Trophoblast cell (in vitro differentiated cells and primary cell): ENCODE measurements at regions not wholly inside any gene's neighbourhood (a gene's known extent, or its start where the extent isn't known, plus 50 kb on each side); places are given as distances from the start of the nearest gene placed in this dataset.
"Not testable (repeated sequence)": the region's sequence is repeated elsewhere in the genome, so short reads cannot be mapped to it uniquely, and the experiment has no call there.

Source experiments
- DNase-seq, 2 donors: peaks; one replicate each; pipeline ENCODE4 v3.0.0-alpha.2; 2016
- H2AFZ ChIP-seq: 2 replicates; pipeline ENCODE4 v1.6.1; 2013; ENCODE audit warnings: low read length, moderate library complexity, mild to moderate bottlenecking; ENCODE audit not compliant: insufficient read depth, poor library complexity
- H2AK5ac ChIP-seq: 2 replicates; pipeline ENCODE4 v1.6.1; 2013; ENCODE audit warnings: mild to moderate bottlenecking, low read length
- H2BK120ac ChIP-seq: 2 replicates; pipeline ENCODE4 v1.6.1; 2013; ENCODE audit warnings: low read length, mild to moderate bottlenecking, moderate library complexity; ENCODE audit not compliant: insufficient read depth, poor library complexity
- H2BK12ac ChIP-seq: 2 replicates; pipeline ENCODE4 v1.6.1; 2013; ENCODE audit warnings: mild to moderate bottlenecking, low read length, moderate library complexity
- H2BK5ac ChIP-seq: 2 replicates; pipeline ENCODE4 v1.6.1; 2013; ENCODE audit warnings: low read length, low read depth, moderate library complexity, mild to moderate bottlenecking; ENCODE audit not compliant: poor library complexity
- H3K14ac ChIP-seq: 2 replicates; pipeline ENCODE4 v1.6.1; 2013; ENCODE audit warnings: mild to moderate bottlenecking, low read length
- H3K18ac ChIP-seq: 2 replicates; pipeline ENCODE4 v1.6.1; 2013; ENCODE audit warnings: mild to moderate bottlenecking, low read length
- H3K23ac ChIP-seq: 2 replicates; pipeline ENCODE4 v1.6.1; 2013; ENCODE audit warnings: low read length
- H3K27ac ChIP-seq: 2 replicates; pipeline ENCODE4 v1.5.1; 2013; ENCODE audit warnings: low read depth, mild to moderate bottlenecking, inconsistent platforms, low read length, moderate library complexity
- H3K27me3 ChIP-seq: 2 replicates; pipeline ENCODE4 v1.6.1; 2013; ENCODE audit warnings: inconsistent platforms, mild to moderate bottlenecking, low read length, moderate library complexity; ENCODE audit not compliant: insufficient read depth
- H3K36me3 ChIP-seq, 2 experiments: 1 replicate in 1 of 2; 2 replicates in 1 of 2; pipeline ENCODE4 v1.6.1; 2013; ENCODE audit warnings: low read length in 2 of 2, mild to moderate bottlenecking in 2 of 2, moderate library complexity in 1 of 2; ENCODE audit not compliant: insufficient read depth in 2 of 2, control insufficient read depth in 1 of 2
- H3K4ac ChIP-seq: 2 replicates; pipeline ENCODE4 v1.6.1; 2013; ENCODE audit warnings: low read depth, mild to moderate bottlenecking, low read length, moderate library complexity
- H3K4me1 ChIP-seq, 2 experiments: 1 replicate in 1 of 2; 2 replicates in 1 of 2; pipeline ENCODE4 v1.6.1; 2013; ENCODE audit warnings: low read length in 2 of 2, mild to moderate bottlenecking in 2 of 2, moderate library complexity in 1 of 2; ENCODE audit not compliant: insufficient read depth in 2 of 2, control insufficient read depth in 1 of 2
- H3K4me2 ChIP-seq: 2 replicates; pipeline ENCODE4 v1.6.1; 2013; ENCODE audit warnings: inconsistent platforms, mild to moderate bottlenecking, low read length, moderate library complexity
- H3K4me3 ChIP-seq: 2 replicates; pipeline ENCODE4 v1.5.1; 2013; ENCODE audit warnings: mild to moderate bottlenecking, low read depth, low read length, inconsistent platforms
- H3K79me1 ChIP-seq: one replicate; pipeline ENCODE4 v1.6.1; 2013; ENCODE audit warnings: low read length
- H3K79me2 ChIP-seq: 2 replicates; pipeline ENCODE4 v1.6.1; 2013; ENCODE audit warnings: low read length, mild to moderate bottlenecking; ENCODE audit not compliant: control insufficient read depth, insufficient read depth, poor library complexity
- H3K9ac ChIP-seq: 2 replicates; pipeline ENCODE4 v1.6.1; 2013; ENCODE audit warnings: mild to moderate bottlenecking, low read length
- H3K9me3 ChIP-seq: 2 replicates; pipeline ENCODE4 v1.6.1; 2013; ENCODE audit warnings: low read depth, mild to moderate bottlenecking, control low read depth, inconsistent platforms, low read length; ENCODE audit not compliant: insufficient read depth
- H4K12ac ChIP-seq: 2 replicates; pipeline ENCODE4 v1.6.1; 2013; ENCODE audit warnings: low read depth, mild to moderate bottlenecking, low read length, moderate library complexity
- H4K8ac ChIP-seq: 2 replicates; pipeline ENCODE4 v1.6.1; 2013; ENCODE audit warnings: low read depth, mild to moderate bottlenecking, low read length, moderate library complexity
- H4K91ac ChIP-seq: one replicate; pipeline ENCODE4 v1.6.1; 2013; ENCODE audit warnings: low read depth, mild to moderate bottlenecking, low read length, moderate library complexity
- WGBS: extraction: QIAGEN DNeasy Blood & Tissue Kit; methylation state at CpG from one replicate; pipeline ENCODE4 v1.1.7; 2013; ENCODE audit warnings: missing lambda C conversion rate; ENCODE audit not compliant: insufficient read length, insufficient coverage; ENCODE audit errors: extremely low coverage; 5-methylcytosine and 5-hydroxymethylcytosine counted together

GRCh38 chr5:57932761-57933160 lies 450.1 kb upstream of the ACTBL2 start:
- Histone ChIP-seq H3K27ac (no peak overlapping the region), H2BK5ac (no peak overlapping the region), H2BK12ac (no peak overlapping the region), H3K4me3 (no peak overlapping the region), H2BK120ac (no peak overlapping the region), H4K12ac (no peak overlapping the region), H2AK5ac (no peak overlapping the region), H4K8ac (no peak overlapping the region), H3K4me1 (no peaks in the 10 kb centered on the region), H3K4ac (no peak overlapping the region), H3K9ac (no peak overlapping the region), H4K91ac (no peak overlapping the region), H3K18ac (no peak overlapping the region), H3K27me3 (no peaks in the 10 kb centered on the region), H3K4me2 (no peak overlapping the region), H3K14ac (no peak overlapping the region), H3K36me3 (no peaks in the 10 kb centered on the region), H3K9me3 (no peaks in the 10 kb centered on the region), H2AFZ (no peak overlapping the region), H3K79me1 (no peaks in the 10 kb centered on the region), H3K23ac (no peak overlapping the region), H3K79me2 (no peaks in the 10 kb centered on the region)
- no CpG with 5 or more reads among the region's 3 CpGs for WGBS
- DNase-seq, result no peak

DNA sequence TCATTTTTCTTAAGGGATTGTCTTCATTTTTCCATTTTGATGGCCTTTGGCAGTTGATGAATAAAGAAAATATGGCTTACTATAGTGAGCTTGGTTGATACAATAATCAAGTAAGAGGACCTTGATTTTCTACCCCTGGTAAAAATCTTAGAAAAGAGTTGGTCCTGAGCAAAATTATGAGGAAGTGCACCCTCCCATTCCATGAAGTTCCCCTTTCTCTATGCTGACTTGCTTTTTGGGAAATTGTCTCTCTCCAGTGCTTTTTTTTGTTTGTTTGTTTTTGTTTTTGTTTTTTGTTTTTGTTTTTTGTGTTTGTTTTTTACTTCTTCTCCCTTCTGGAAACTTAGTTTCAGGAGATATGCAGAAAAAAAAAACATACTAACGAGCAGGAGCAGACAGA lies 449.2 kb upstream of the ACTBL2 start:
- H2BK5ac ChIP-seq, result no peak overlapping the region
- no peak overlapping the region for H2AFZ ChIP-seq
- no peaks in the 10 kb centered on the region for H3K4me1 ChIP-seq
- no peak overlapping the region for H3K27ac ChIP-seq
- no peak overlapping the region for H4K91ac ChIP-seq
- no peak overlapping the region for H4K12ac ChIP-seq
- no peaks in the 10 kb centered on the region for H3K36me3 ChIP-seq
- no peak overlapping the region for H3K4ac ChIP-seq
- no peak overlapping the region for H2BK12ac ChIP-seq
- no peak overlapping the region for H2BK120ac ChIP-seq
- H2AK5ac ChIP-seq, result no peak overlapping the region
- DNase-seq, result no peak
- WGBS, result no CpG with 5 or more reads among the region's 1 CpG
- H3K79me1 ChIP-seq, result no peaks in the 10 kb centered on the region
- H3K9me3 ChIP-seq, result no peaks in the 10 kb centered on the region
- no peaks in the 10 kb centered on the region for H3K79me2 ChIP-seq
- no peak overlapping the region for H3K4me2 ChIP-seq
- no peaks in the 10 kb centered on the region for H3K27me3 ChIP-seq
- H3K14ac ChIP-seq, result no peak overlapping the region
- no peak overlapping the region for H3K18ac ChIP-seq
- H3K9ac ChIP-seq, result no peak overlapping the region
- no peak overlapping the region for H3K23ac ChIP-seq
- no peak overlapping the region for H4K8ac ChIP-seq
- no peak overlapping the region for H3K4me3 ChIP-seq

DNA sequence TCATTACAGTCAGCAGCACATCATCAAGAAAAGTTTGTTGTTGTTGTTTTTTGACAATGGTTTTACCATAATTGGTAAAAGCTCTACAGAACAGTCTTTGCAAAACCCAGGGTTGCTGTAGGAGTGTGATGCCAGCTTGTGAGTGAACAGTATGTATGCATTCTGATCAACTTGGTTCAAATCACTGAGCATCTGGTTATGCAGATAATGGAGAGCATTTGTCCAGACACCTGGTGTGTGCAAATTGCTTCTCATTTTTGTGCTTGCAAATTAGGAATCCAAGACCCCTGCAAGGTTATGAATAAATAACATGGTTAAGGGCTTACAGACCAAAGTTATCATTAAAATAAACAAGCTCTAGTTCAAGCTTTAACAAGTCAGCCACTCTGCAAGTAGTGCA lies 448.7 kb upstream of the ACTBL2 start:
- Histone ChIP-seq H2BK120ac (no peak overlapping the region), H4K12ac (no peak overlapping the region), H2BK5ac (no peak overlapping the region), H3K14ac (no peak overlapping the region), H3K4ac (no peak overlapping the region), H3K4me2 (no peak overlapping the region), H3K9me3 (no peaks in the 10 kb centered on the region), H3K27ac (no peak overlapping the region), H3K9ac (no peak overlapping the region), H2BK12ac (no peak overlapping the region), H4K91ac (no peak overlapping the region), H2AK5ac (no peak overlapping the region), H3K79me1 (no peaks in the 10 kb centered on the region), H3K79me2 (no peaks in the 10 kb centered on the region), H3K4me1 (no peaks in the 10 kb centered on the region), H3K36me3 (no peaks in the 10 kb centered on the region), H3K18ac (no peak overlapping the region), H3K23ac (no peak overlapping the region), H2AFZ (no peak overlapping the region), H3K4me3 (no peak overlapping the region), H4K8ac (no peak overlapping the region), H3K27me3 (no peaks in the 10 kb centered on the region)
- DNase-seq, result no peak

GRCh38 chr5:57929271-57929670 lies 446.7 kb upstream of the ACTBL2 start:
- no peak overlapping the region for H2BK120ac ChIP-seq
- H3K79me2 ChIP-seq, result no peaks in the 10 kb centered on the region
- no peak overlapping the region for H3K18ac ChIP-seq
- no peak overlapping the region for H3K14ac ChIP-seq
- H3K9ac ChIP-seq, result no peak overlapping the region
- H2BK12ac ChIP-seq, result no peak overlapping the region
- H3K4me1 ChIP-seq, result no peaks in the 10 kb centered on the region
- no peak overlapping the region for H4K8ac ChIP-seq
- no peaks in the 10 kb centered on the region for H3K27me3 ChIP-seq
- no peak overlapping the region for H2BK5ac ChIP-seq
- H3K23ac ChIP-seq, result no peak overlapping the region
- no peak overlapping the region for H3K4me2 ChIP-seq
- H3K79me1 ChIP-seq, result no peaks in the 10 kb centered on the region
- H2AFZ ChIP-seq, result no peak overlapping the region
- H3K9me3 ChIP-seq, result no peaks in the 10 kb centered on the region
- H3K27ac ChIP-seq, result no peak overlapping the region
- no peak overlapping the region for H4K12ac ChIP-seq
- H3K4me3 ChIP-seq, result no peak overlapping the region
- no peak overlapping the region for H2AK5ac ChIP-seq
- no CpG with 5 or more reads among the region's 5 CpGs for WGBS
- no peak for DNase-seq
- no peak overlapping the region for H4K91ac ChIP-seq
- no peak overlapping the region for H3K4ac ChIP-seq
- no peaks in the 10 kb centered on the region for H3K36me3 ChIP-seq

DNA sequence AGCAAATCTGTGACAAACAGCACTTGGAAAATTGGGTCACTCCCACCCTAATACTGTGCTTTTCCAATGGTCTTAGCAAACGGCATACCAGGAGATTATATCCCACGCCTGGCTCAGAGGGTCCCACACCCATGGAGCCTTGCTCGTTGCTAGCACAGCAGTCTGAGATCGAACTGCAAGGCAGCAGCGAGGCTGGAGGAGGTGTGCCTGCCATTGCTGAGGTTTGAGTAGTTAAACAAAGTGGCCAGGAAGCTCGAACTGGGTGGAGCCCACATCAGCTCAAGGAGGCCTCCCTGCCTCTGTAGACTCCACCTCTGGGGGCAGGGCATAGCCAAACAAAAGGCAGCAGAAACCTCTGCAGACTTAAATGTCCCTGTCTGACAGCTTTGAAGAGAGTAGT lies 440.5 kb upstream of the ACTBL2 start:
- no CpG with 5 or more reads among the region's 6 CpGs for WGBS
- H2AK5ac ChIP-seq, result not testable (repeated sequence)

More for the DNA sequence above, 440.5 kb upstream of the ACTBL2 start:
- H3K79me1 ChIP-seq, H3K4me3 ChIP-seq, H2BK120ac ChIP-seq, H3K27me3 ChIP-seq, H3K9me3 ChIP-seq, H2AFZ ChIP-seq, H3K9ac ChIP-seq, H3K27ac ChIP-seq, H3K36me3 ChIP-seq, H3K14ac ChIP-seq, DNase-seq, H3K4me1 ChIP-seq, H4K8ac ChIP-seq, H2BK5ac ChIP-seq, H3K18ac ChIP-seq, H3K79me2 ChIP-seq, H2BK12ac ChIP-seq, H3K4me2 ChIP-seq, H3K23ac ChIP-seq, H3K4ac ChIP-seq, H4K12ac ChIP-seq, H4K91ac ChIP-seq: not testable (repeated sequence)
